ENCODE measurements at regions not wholly inside any gene's neighbourhood (a gene's known extent, or its start where the extent isn't known, plus 50 kb on each side); places are given as distances from the start of the nearest gene placed in this dataset.

DNA sequence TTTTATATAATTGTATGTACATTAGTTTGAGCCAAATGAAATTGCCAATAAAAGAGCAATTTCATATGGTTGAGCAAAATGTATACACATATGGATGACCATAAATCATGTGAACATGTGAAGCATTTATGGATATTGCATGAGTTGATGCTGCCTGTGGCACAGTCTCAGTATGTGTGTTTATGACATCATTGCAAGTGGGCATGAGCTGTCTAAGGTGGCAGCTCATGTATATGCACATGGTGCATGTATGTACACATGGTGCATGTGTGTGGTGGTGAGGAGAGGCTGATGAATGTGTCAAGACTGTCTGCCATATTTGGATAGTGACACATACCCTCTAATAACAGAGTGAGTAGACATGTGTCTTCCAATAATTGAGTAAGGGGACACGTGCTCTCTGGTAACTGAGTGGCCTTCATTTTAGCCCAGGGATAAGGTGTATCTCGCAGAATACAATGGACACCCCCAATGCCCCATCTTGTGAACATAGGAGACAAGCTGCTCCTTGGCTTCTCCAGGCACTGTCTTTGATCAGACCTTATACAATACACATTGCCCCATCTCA, 208.8 kb downstream of the DHX35 start:
- no peak overlapping the region for H3K27ac ChIP-seq (ENCODE audit: extremely low read depth, low read depth, low read length)
- H3K9me3 ChIP-seq (ENCODE audit: control insufficient read depth, insufficient read depth, low read depth, low read length), result no peaks in the 10 kb centered on the region
- POLR2A ChIA-PET, result no interaction called here
- CTCF ChIA-PET, result interaction anchor here (0.6 kb wide), 1 partner anchor 35 kb away, joined by 3 read pairs; no protein-coding TSS in a partner anchor
- H3K36me3 ChIP-seq (ENCODE audit: control insufficient read depth in 2 of 2, insufficient read depth in 1 of 2, low read length in 2 of 2), result no peaks in the 10 kb centered on the region
- TF ChIP-seq ZNF121 (tag by site-specific recombination; IDR thresholded peaks at IDR 0.05) (no peak), ZNF707 (tag by site-specific recombination; IDR thresholded peaks at IDR 0.05) (no peak), ZNF354C (tag by site-specific recombination; IDR thresholded peaks at IDR 0.05; ENCODE audit: borderline replicate concordance, low read depth) (no peak), ZBTB1 (tag by site-specific recombination; IDR thresholded peaks at IDR 0.05) (no peak), KLF8 (tag by site-specific recombination; IDR thresholded peaks at IDR 0.05) (no peak), TSHZ1 (tag by site-specific recombination; IDR thresholded peaks at IDR 0.05; ENCODE audit: borderline replicate concordance) (no peak), SP2 (tag by site-specific recombination; IDR thresholded peaks at IDR 0.05) (no peak), ZNF2 (tag by site-specific recombination; IDR thresholded peaks at IDR 0.05) (no peak), ZNF175 (tag by site-specific recombination; IDR thresholded peaks at IDR 0.05) (no peak), ZNF555 (tag by site-specific recombination; conservative IDR thresholded peaks at IDR 0.05) (no peak), ZSCAN23 (tag by site-specific recombination; IDR thresholded peaks at IDR 0.05) (no peak)
- H3K4me3 ChIP-seq (ENCODE audit: low read depth, low read length), result no peak overlapping the region
- H3K4me1 ChIP-seq (ENCODE audit: control insufficient read depth, insufficient read depth, low read length), result no peaks in the 10 kb centered on the region

DNA sequence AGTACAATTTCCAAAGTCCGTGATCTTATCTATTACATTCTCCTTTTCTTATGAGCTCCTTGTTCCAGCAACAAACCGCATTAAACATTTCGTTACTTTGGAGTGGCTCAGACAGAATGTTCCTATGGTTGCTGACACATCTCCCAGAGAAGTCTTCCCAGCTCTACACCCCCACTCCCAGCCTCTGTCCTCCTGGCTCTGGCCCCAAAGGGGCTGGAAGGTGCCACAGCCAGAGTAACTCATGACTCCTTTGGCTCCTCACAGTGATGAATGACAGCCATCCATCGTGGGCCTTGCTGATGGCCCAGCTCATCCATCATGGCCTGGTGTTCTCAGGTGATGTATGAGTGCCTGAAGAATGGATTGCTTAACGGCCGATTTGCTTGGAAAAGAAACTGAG, 203.0 kb downstream of the DHX35 start:
- H3K4me3 ChIP-seq (ENCODE audit: low read depth, low read length), result no peak overlapping the region
- H3K36me3 ChIP-seq (ENCODE audit: control insufficient read depth in 2 of 2, insufficient read depth in 1 of 2, low read length in 2 of 2), result no peaks in the 10 kb centered on the region
- no peak overlapping the region for H3K27ac ChIP-seq (ENCODE audit: extremely low read depth, low read depth, low read length)
- H3K4me1 ChIP-seq (ENCODE audit: control insufficient read depth, insufficient read depth, low read length), result no peaks in the 10 kb centered on the region
- no peak for TF ChIP-seq ZNF354C (tag by site-specific recombination; IDR thresholded peaks at IDR 0.05; ENCODE audit: borderline replicate concordance, low read depth)
- TF ChIP-seq OSR2 (tag by site-specific recombination; IDR thresholded peaks at IDR 0.05), result no peak
- no peak for TF ChIP-seq EGR2 (tag by site-specific recombination; IDR thresholded peaks at IDR 0.05; ENCODE audit: low read depth)
- TF ChIP-seq, protein P1, sequence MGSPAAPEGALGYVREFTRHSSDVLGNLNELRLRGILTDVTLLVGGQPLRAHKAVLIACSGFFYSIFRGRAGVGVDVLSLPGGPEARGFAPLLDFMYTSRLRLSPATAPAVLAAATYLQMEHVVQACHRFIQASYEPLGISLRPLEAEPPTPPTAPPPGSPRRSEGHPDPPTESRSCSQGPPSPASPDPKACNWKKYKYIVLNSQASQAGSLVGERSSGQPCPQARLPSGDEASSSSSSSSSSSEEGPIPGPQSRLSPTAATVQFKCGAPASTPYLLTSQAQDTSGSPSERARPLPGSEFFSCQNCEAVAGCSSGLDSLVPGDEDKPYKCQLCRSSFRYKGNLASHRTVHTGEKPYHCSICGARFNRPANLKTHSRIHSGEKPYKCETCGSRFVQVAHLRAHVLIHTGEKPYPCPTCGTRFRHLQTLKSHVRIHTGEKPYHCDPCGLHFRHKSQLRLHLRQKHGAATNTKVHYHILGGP (tag by site-specific recombination; IDR thresholded peaks at IDR 0.05), result no peak
- TF ChIP-seq GLI4 (tag by site-specific recombination; IDR thresholded peaks at IDR 0.05), result no peak
- no peak for TF ChIP-seq TCF7L2 (IDR thresholded peaks at IDR 0.05; ENCODE audit: borderline replicate concordance, low read depth, low read length)
- TF ChIP-seq MEIS1 (CRISPR knock-in tag; IDR thresholded peaks at IDR 0.05; ENCODE audit: borderline replicate concordance), result no peak
- TF ChIP-seq ZNF707 (tag by site-specific recombination; IDR thresholded peaks at IDR 0.05), result no peak
- no peak for TF ChIP-seq KLF8 (tag by site-specific recombination; IDR thresholded peaks at IDR 0.05)
- no peak for TF ChIP-seq REST (tag by site-specific recombination; IDR thresholded peaks at IDR 0.05)
- TF ChIP-seq ZNF366 (tag by site-specific recombination; conservative IDR thresholded peaks at IDR 0.05), result no peak
- TF ChIP-seq ZNF221 (tag by site-specific recombination; IDR thresholded peaks at IDR 0.05; ENCODE audit: borderline replicate concordance), result no peak
- TF ChIP-seq ZNF423 (tag by site-specific recombination; IDR thresholded peaks at IDR 0.05), result no peak
- TF ChIP-seq ZSCAN23 (tag by site-specific recombination; IDR thresholded peaks at IDR 0.05), result no peak
- TF ChIP-seq FEZF1 (tag by site-specific recombination; IDR thresholded peaks at IDR 0.05), result no peak
- H3K9me3 ChIP-seq (ENCODE audit: control insufficient read depth, insufficient read depth, low read depth, low read length), result no peaks in the 10 kb centered on the region
- POLR2A ChIA-PET, result no interaction called here
- CTCF ChIA-PET, result no interaction called here

All from HEK293 (cell line).